ENCODE measurements at regions not wholly inside any gene's neighbourhood (a gene's known extent, or its start where the extent isn't known, plus 50 kb on each side); places are given as distances from the start of the nearest gene placed in this dataset.
"Not testable (repeated sequence)": the region's sequence is repeated elsewhere in the genome, so short reads cannot be mapped to it uniquely, and the experiment has no call there.

DNA sequence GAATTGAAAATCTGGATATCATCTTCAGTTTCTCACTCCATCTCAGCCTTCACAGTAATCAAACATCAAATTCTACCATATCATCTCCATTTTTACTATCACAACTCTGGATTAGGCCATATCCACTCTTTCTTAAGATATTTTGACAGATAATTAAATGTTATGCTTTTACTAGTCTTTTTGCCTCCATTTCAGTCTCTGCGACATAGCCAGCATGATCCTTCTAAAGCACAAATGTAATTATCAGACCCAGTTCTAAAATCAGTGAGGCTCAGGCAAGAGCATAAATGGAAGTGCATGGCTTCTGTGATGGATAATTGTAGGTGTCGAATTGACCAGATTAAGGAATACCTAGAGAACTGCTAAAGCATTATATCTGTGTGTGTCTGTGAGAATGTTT is 307.7 kb downstream of the PCDH20 start:
- H3K27ac ChIP-seq (ENCODE audit: low read depth in 2 of 2, low read length in 2 of 2): no peak overlapping the region
- no peaks in the 10 kb centered on the region for H3K9me3 ChIP-seq (ENCODE audit: control insufficient read depth in 2 of 3, insufficient read depth in 1 of 3, low read length in 3 of 3)
- no peaks in the 10 kb centered on the region for H3K27me3 ChIP-seq (ENCODE audit: control insufficient read depth, insufficient read depth, low read length)
- H3K4me3 ChIP-seq (ENCODE audit: low read length in 3 of 3): no peak overlapping the region
- FAIRE-seq (no peak), DNase-seq (no peak)
- no peaks in the 10 kb centered on the region for H3K4me1 ChIP-seq (ENCODE audit: control insufficient read depth in 2 of 3, insufficient read depth in 2 of 3, low read depth in 1 of 3, low read length in 3 of 3)
- H3K9ac ChIP-seq (ENCODE audit: low read length in 3 of 3): no peak overlapping the region
- H3K36me3 ChIP-seq (ENCODE audit: control insufficient read depth in 2 of 3, insufficient read depth in 3 of 3, low read length in 3 of 3): no peaks in the 10 kb centered on the region
- intact Hi-C loops (cut with DNase I): no loop called here
- TF ChIP-seq CTCF (IDR thresholded peaks at IDR 0.05; ENCODE audit: borderline replicate concordance, extremely low read depth, insufficient read depth): no peak

- Histone ChIP-seq H3K4me3 (ENCODE audit: low read length in 3 of 3) (no peak overlapping the region), H3K27ac (ENCODE audit: low read depth in 2 of 2, low read length in 2 of 2) (no peak overlapping the region), H3K9me3 (ENCODE audit: control insufficient read depth in 2 of 3, insufficient read depth in 1 of 3, low read length in 3 of 3) (no peaks in the 10 kb centered on the region), H3K4me1 (ENCODE audit: control insufficient read depth in 2 of 3, insufficient read depth in 2 of 3, low read depth in 1 of 3, low read length in 3 of 3) (no peaks in the 10 kb centered on the region), H3K36me3 (ENCODE audit: control insufficient read depth in 2 of 3, insufficient read depth in 3 of 3, low read length in 3 of 3) (no peaks in the 10 kb centered on the region), H3K9ac (ENCODE audit: low read length in 3 of 3) (no peak overlapping the region), H3K27me3 (ENCODE audit: control insufficient read depth, insufficient read depth, low read length) (no peaks in the 10 kb centered on the region)
- FAIRE-seq (no peak), DNase-seq (no peak)
- no peak for TF ChIP-seq CTCF (IDR thresholded peaks at IDR 0.05; ENCODE audit: borderline replicate concordance, extremely low read depth, insufficient read depth)
- intact Hi-C loops (cut with DNase I): no loop called here
Observed at GRCh38 chr13:61095885-61096284, 319.8 kb downstream of the PCDH20 start.

DNA sequence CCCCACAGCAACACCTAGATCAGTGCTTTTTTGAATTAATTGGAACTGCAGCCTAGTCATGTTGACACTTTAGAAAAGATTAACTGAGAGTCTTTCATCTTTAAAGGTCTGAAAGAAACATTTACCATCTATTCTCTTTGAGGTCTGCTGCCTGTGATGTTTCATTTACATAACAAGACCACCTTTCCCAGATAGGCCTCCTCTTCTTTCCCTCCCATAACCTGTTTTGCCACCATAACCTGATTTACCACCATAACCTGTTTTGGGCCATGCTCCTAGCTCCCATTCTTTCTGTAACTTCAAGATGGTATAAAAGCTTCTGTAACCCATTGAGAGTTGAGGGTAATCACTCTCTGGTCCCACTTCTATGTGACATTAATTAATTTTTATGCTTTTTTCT is 320.8 kb downstream of the PCDH20 start:
- Histone ChIP-seq H3K4me1 (ENCODE audit: control insufficient read depth in 2 of 3, insufficient read depth in 2 of 3, low read depth in 1 of 3, low read length in 3 of 3) (no peaks in the 10 kb centered on the region), H3K9ac (ENCODE audit: low read length in 3 of 3) (no peak overlapping the region), H3K27me3 (ENCODE audit: control insufficient read depth, insufficient read depth, low read length) (no peaks in the 10 kb centered on the region), H3K4me3 (ENCODE audit: low read length in 3 of 3) (no peak overlapping the region), H3K9me3 (ENCODE audit: control insufficient read depth in 2 of 3, insufficient read depth in 1 of 3, low read length in 3 of 3) (no peaks in the 10 kb centered on the region), H3K27ac (ENCODE audit: low read depth in 2 of 2, low read length in 2 of 2) (no peak overlapping the region), H3K36me3 (ENCODE audit: control insufficient read depth in 2 of 3, insufficient read depth in 3 of 3, low read length in 3 of 3) (no peaks in the 10 kb centered on the region)
- no peak for TF ChIP-seq CTCF (IDR thresholded peaks at IDR 0.05; ENCODE audit: borderline replicate concordance, extremely low read depth, insufficient read depth)
- DNase-seq: no peak
- intact Hi-C loops (cut with DNase I): no loop called here
- no peak for FAIRE-seq

DNA sequence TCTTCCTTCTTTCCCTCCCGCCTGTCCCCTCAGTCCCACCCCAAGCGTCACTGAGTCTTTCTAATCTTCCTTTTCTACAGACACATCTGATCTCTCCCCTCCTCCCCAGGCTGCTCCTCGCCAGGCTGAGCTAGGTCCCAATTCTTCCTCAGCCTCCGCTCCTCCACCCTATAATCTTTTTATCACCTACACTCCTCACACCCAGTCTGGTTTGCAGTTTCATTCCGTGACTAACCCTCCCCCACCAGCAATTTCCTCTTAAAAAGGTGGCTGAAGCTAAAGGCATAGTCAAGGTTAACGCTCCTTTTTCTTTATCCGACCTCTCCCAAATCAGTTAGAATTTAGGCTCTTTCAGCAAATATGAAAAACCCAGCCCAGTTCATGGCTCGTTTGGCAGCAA is 325.8 kb downstream of the PCDH20 start:
- intact Hi-C loops (cut with DNase I); FAIRE-seq; H3K4me3 ChIP-seq (ENCODE audit: low read length in 3 of 3); H3K27ac ChIP-seq (ENCODE audit: low read depth in 2 of 2, low read length in 2 of 2); DNase-seq; H3K4me1 ChIP-seq (ENCODE audit: control insufficient read depth in 2 of 3, insufficient read depth in 2 of 3, low read depth in 1 of 3, low read length in 3 of 3); H3K27me3 ChIP-seq (ENCODE audit: control insufficient read depth, insufficient read depth, low read length); H3K9me3 ChIP-seq (ENCODE audit: control insufficient read depth in 2 of 3, insufficient read depth in 1 of 3, low read length in 3 of 3); H3K9ac ChIP-seq (ENCODE audit: low read length in 3 of 3); H3K36me3 ChIP-seq (ENCODE audit: control insufficient read depth in 2 of 3, insufficient read depth in 3 of 3, low read length in 3 of 3): not testable (repeated sequence)

Data from kidney (tissue), 13 donors.